Cardiac septum (tissue), 1 donor: ENCODE measurements at regions not wholly inside any gene's neighbourhood (a gene's known extent, or its start where the extent isn't known, plus 50 kb on each side); places are given as distances from the start of the nearest gene placed in this dataset.
"Not testable (repeated sequence)": the region's sequence is repeated elsewhere in the genome, so short reads cannot be mapped to it uniquely, and the experiment has no call there.

Experiments
- DNase-seq: peaks from one replicate; pipeline ENCODE4 v3.0.0-alpha.2; 2020; ENCODE audit warnings: low spot score
- intact Hi-C: fragments of 100-400 bp; cut with DNase I; formaldehyde crosslinking; loops from one replicate; pipeline ENCODE4 v1.14.0; 2022
- donor health status: DM: no; HTN: no; CAD: no.

DNA sequence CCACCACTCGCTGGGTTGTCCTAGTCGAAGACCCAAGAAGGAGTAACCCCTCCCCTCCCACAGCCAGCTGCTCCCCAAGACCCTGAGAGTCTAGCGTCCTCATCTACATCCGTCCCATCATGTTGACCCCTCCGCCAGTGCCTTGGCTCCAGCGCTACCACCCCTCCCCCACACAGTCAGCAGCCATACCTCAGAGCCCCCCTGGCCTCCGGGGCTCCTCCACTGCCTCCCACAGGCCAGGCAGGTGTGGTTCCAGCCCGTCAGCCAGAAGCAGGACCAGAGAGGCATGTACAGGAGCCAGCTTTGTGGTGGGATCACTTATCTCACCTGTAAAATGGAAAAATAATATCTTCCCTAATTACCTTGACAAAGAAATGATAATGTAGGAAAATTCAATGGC is 51.5 kb upstream of the PHF21B start:
- intact Hi-C loops = no loop called here
- no peak for DNase-seq

DNA sequence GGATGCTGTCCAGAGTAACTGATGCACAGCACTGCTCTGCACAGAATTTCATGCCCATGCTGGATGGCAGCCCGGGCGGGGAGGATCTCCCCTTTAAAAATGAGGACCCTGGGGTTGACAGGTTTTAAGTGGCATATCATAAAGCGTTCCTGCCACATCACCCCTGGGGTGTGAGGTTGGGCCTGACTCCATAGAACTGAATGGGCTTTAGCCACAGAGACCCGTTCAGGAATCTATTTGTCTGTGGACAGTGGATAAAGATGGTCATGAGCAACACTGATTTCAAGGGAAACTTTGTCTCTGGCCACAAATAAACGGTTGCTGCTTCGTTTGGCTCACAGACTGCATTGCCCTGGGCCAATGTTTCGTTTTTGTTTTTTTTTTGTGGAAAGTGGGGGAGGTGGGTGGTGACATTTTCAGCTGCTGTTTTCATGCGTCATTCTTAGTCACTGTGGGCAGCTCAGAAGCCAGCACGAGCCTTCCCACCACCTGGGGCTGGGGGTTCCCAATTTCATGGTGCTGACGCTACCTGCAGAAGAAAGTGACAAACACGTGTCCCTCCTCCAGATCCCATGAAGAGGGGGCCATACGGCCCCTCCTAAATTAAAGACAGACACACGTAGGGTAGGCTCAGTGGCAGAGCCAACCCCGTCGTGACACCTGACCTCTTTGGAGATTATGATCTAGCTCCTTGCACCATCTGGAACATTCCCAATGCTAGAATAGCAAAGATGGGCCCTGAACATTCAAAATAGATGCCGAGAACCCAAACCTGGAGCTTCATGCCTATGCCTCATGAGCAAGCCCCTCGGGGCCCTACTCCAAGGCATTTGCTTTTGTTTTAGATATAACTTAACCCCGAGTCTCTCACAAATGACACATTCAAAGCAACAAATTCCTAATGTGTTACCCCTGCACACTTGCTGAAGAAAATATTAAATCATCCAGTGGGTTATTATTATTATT is 54.8 kb upstream of the PHF21B start:
- intact Hi-C loops = no loop called here
- no peak for DNase-seq

DNA sequence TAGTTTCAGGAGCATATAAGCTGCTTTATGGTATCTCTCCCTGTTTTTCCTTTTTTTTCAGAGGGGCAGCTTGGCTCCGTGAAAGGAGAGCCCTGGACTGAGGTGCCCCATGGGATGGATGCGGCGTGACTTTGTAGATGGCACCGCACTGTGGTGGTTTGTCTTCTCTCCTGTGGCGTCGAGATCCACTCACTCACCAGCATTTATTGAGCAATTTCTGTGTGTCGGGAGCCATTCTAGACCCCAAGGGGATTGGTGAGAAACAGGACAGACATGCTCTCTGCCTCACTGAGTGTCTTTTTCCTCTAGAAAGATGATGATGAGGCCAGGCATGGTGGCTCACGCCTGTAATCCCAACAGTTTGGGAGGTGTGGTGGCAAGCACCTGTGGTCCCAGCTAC is 55.9 kb upstream of the PHF21B start:
- DNase-seq = no peak
- intact Hi-C loops = no loop called here

DNA sequence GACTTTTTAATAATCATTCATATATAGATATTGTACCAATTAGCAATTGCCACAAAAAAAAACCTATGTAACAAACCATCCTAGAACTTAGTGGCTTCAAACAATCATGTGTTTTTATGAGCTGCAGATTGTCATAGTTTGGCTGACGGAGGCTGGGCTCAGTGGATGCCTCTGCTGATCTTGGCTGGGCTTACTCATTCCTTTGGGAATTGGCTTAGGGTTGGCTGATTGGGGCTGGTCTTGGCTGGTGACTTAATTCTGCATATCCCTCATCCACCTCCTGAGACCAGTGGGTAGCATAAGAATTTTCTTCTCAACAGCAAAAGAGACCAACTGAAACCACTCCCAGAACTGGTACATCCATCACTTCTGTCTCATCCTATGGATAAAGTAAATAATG is 57.9 kb upstream of the PHF21B start:
- intact Hi-C loops = no loop called here
- no peak for DNase-seq

DNA sequence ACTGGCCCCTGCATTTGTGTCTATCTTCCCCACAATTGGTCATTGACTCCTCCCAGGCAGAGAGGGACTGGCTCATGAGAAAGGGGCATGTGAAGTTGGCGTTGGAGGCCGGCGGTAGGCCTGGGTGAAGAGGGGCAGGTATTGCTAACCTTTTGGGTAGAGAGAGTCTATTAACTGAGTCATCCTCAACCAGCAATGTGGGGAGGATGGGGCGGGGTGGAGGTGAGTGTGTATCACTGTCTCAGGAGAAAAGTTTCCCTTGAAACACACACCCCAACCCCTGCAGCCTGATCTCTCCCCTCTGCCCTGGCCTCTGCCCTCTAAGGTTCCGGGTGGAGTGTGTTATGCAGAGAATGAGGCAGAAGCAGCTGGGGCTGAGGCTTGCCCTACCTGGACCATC is 60.1 kb upstream of the PHF21B start:
- no peak for DNase-seq
- intact Hi-C loops = no loop called here

DNA sequence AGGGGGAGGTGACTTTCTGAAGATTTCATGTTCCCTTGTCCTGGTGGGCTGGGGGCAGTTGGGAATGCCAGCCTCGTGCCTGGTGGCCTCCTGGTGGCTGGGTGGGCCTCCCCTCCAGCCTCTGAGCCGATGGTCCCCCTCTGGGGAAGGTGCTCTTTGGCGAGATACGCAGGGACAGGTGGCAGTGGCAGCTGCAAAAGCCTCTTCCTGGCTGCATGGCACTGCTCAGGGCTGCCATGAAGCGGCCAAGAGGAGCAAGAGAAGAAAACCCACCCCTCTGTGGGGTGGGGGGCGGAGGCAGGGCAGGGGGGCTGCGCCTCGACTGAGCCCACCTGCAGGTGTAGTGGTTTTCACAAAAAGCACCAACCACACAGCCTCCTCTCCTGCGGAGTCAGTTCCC is 61.8 kb upstream of the PHF21B start:
- DNase-seq = no peak
- intact Hi-C loops = no loop called here

DNA sequence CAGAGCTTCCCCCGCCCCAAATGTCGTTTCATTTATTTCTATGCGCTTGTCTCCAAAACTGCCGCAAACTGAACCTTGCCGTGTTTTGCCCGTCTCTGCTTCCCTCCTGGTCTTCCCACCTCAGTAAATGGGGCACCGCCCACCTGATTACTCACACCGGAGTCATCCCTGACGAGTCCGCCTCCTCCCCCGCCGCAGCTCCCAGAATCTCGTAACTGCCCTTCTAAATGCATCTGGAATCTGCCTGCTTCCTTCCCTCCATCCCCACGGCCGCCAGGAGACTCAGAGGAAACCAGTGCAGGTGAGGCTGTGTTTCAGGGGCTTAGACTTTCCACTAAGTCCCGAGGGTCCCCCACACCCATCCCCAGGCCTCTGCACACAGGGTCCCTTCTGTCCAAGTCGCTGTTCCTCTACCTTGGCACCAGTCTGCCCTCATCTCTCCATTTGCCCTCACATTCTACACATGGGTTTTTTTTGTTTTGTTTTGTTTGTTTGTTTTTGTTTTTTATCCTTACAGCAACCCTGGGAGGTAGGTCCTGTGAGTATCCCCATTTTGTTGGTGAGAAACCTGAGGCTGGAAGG is 62.6 kb upstream of the PHF21B start:
- DNase-seq = no peak
- intact Hi-C loops = no loop called here

DNA sequence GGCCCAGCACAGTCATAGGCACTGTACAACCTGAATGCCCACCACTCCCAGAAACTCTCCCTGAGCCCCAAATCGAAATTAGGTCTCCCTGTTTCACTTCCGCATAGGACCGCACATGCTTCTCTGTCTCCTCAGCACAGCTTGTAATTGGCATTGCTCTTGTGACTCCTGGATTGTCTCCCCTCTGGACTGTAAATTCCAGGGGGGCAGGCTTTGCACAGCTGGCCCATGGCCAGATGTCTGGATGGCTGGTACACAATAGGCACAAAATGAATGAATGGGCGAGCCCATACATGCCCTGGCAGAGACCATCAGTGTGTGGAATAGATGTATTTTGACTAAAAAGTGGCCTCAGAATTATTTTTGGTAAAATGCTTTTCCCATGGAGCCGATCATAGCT is 63.3 kb upstream of the PHF21B start:
- no peak for DNase-seq
- intact Hi-C loops = no loop called here

DNA sequence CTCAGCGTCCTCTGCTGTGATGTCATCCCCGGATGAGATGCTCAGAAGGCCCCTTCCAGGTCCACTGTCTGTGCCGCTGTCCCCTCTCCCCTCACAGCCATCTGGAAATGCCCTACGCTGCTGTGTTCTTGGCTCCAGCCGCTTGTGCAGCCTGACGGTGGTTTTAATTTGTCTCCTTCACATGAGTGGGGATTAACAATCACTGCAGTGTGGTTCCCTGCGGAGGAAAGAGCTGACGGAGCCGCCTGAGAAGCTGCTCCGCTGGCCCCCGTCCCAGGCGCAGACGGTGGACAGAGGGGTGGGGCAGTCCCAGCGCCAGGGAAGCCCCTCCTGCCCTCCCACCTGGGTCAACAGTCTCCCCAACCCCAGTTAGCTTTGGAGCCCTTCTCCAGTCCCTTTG is 67.5 kb upstream of the PHF21B start:
- intact Hi-C loops = no loop called here
- no peak for DNase-seq

DNA sequence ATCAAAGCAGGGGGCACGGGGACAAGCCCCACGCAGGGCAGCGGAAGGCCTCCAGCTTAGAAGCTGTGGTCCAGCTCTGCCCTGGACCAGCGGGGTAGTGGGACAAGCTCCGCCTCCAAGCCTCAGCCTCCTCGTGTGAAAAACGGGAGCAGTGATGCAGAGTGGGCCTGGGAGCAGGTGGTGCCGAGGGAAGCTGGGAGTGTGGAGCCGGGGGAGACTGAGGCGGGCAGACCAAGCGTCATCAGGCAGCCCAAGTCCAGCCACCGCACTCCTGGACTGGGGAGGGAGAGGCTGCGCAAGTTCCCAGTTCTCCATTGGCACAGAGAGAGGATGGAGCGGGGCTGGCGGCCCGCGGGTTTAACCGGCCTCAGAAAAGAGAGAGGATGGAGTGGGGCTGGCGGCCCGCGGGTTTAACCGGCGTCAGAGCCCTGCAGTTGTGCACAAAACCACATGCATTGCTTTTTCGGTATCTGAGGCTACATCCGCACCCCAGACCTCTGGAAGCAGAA is 68.1 kb upstream of the PHF21B start:
- intact Hi-C loops = no loop called here

DNA sequence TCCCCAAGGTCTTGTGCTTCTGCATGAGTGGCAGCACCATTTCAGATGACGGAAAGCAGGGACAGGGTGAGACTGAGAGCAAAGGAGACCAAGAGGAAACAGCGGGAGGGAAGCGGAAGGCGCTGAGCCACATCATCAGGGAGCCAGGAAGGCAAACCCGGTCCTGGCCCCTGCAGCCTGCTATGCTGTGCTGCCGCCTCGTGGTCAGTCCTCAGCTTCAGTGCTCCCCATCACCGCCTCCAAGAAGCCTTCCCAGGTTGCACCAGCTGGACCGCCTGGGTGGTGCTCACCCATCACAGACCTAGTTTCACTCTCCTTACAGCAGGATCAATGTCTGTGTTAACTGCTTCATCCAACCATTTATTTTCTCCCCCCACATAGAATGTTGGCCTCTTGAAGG is 73.0 kb upstream of the PHF21B start:
- intact Hi-C loops = no loop called here
- no peak for DNase-seq

More for the DNA sequence above, 68.1 kb upstream of the PHF21B start:
- DNase-seq = no peak

DNA sequence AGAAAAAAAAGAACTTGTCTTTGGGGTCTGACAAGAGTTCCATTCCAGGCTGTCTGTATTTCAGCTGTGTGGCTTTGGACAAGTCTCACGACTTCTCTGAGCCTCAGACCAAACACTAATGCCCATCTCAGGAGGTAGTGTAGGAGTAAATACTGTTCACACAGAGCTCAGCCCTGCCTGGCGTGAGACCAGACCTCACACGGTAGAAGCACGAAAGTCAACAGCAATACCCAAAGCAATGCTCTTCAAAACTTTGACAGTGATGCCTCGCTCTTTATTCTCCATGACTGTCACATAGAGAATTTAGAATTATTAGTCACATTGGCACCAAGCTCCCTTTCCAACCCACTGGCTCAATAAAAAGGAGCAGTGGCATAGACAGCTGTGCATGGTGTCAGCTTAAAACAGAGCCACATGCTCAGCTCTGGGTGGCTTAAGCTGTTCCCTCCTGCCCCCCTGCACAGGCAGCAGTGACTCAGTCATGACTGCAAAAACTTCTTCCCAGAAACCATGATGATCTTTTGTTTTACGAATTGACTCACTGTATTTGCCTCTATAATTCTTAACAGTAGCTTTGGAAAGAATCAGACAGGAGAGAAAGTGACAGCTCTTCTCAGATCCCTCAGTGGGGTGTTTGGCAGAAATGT is 74.0 kb upstream of the PHF21B start:
- intact Hi-C loops = no loop called here
- DNase-seq = no peak

DNA sequence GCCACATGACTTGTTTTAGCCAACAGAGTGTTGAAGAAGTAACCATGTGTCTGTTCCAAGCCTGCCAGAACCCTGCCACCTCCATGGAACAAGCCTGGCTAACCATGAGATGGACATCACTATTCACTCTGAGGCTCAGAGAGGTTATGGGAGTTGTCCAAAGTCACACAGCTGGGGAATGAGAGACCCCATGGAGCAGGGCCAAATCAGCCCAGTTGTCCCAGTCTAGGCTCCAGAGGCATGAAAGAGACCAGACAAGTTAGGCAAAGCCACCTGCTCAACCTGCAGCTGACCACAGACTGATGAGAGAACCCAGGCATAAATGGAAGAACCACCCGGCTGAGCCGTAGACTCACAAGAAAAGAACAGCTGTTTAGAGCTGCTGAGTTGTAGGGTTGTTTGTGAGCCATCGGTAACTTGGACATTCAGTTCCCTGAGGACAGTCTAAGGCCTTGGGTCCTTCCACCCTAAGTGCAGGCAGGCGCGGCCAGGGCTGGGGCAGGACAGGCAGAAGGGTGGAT is 74.7 kb upstream of the PHF21B start:
- intact Hi-C loops = no loop called here
- DNase-seq = no peak

DNA sequence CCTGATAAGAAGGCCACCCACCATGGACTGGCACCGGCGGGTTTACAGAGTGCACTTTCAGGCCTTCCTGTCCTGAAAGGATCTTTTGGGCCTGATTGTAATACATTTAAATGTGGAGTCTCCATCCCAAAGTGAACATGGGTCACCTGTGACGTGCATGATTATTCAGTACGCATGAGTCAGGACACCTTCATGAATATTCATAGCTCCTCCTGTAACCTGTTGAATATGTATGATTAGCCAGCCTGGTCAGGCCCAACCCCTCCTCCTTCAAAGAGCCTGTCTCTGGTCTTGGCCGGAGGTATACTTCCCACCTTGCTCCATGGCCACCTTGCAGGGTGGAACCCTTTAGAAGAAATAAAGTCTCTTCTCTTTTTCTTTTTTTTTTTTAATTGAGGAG is 75.9 kb upstream of the NUP50 start:
- intact Hi-C loops = no loop called here
- DNase-seq = no peak

DNA sequence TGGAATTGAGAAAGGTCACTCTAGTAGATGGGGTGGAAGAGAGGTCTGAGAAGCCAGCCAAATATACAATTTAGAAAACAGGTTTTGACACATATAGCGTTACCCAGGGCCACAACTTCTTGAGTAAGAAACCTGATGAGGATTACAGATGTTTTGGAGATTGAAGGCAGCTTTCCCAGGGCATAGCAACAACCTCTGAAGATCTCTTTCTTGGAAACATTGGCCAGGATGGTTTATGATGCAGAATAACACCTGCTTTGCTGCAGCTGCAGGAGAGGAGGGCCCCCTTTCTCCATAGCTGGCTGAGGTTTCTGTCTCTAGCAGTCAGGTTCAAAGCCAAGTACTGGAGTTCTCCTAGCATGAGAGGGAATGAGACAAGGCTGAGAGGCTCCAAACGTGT is 75.1 kb upstream of the NUP50 start:
- DNase-seq = no peak
- intact Hi-C loops = no loop called here

DNA sequence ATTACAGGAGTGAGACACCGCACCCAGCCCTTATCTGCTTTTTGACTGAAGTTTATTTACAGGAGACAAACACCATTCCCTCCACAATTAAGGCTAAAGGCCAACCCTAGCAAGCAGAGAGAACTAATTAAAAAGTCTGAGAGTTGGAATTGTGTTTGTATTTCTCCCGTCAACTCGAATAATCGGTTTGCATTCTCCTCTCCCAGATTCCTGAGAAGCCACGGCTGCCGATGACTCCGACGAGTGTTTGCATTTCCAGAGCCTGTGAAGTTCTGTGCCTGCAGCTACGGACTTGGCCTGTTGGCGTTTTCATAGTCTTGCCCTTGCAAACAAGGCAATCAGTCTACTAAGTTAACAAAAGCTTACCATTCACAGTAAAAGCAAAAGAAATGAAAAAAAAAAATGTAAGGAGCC is 73.2 kb upstream of the NUP50 start:
- DNase-seq = no peak
- intact Hi-C loops = loop anchor here (5.0 kb wide), 1 partner anchor 273 kb away; no protein-coding TSS in a partner anchor

DNA sequence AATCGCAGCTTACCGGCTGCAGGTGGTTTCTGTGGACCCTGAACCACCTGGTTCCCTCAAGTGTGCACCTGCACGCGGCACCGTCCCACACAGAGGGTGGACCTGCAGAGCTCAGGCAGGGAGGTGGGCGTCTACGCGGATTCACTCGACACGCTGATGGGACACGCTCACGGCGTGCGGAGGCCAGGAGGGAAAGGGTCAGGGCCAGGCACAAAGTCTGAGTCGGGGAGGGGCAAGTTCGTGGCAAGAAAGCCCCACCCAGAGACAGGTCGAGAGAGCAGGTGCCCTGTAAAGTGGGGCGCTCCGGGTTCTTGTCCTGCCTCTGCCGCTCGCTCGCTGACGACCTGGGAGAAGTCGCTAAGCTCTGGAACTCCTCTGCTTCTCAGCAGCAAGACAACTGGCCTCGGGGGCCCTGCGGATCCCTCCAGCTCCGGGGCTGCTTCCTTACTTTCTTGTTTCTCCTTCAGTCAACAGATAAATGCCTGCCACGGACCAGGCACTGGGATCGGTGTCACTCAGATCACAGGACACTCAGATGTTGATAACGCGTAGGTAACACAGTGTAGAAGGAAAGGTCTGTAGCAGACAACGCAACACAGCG is 72.4 kb upstream of the NUP50 start:
- DNase-seq = no peak

DNA sequence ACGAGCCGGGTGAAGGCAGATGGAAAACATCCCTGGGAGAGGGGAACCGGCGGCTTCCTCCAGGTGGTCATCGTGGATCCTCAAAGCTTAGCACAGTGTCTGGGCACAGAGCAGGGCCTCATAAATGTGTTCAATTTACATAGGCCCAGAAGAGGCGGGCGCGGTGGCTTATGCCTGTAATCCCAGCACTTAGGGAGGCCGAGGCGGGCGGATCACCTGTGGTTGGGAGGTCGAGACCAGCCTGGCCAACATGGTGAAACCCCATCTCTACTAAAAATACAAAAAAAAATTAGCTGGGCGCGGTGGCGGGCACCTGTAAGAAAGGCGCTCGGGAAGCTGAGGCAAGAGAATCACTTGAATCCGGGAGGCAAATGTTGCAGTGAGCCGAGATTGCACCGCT is 71.8 kb upstream of the NUP50 start:
- intact Hi-C loops = loop anchor here (5.0 kb wide), 1 partner anchor 275 kb away; no protein-coding TSS in a partner anchor

More for the DNA sequence above, 72.4 kb upstream of the NUP50 start:
- intact Hi-C loops = loop anchor here (5.0 kb wide), 1 partner anchor 274 kb away; no protein-coding TSS in a partner anchor

DNA sequence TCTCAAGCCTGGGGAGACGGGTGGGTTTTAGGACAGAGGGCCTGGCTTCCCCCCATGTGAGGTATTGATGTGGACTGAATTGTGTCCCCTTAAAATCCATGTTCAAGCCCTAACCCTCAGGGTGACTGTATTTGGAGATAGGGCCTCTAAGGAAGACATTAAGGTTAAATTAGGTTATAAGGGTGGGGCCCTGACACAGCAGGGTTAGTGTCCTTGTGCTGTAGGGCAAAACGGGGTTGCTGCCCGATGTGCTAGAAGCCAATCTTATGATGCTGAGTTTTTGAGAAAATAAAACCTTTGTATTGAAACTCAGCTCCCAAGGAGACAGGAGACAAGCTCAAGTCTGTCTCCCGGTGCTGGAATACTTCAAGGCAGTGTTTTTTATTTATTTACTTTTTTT is 71.1 kb upstream of the NUP50 start:
- DNase-seq = no peak
- intact Hi-C loops = loop anchor here (5.0 kb wide), 1 partner anchor 275 kb away; no protein-coding TSS in a partner anchor

More for the DNA sequence above, 71.8 kb upstream of the NUP50 start:
- DNase-seq = not testable (repeated sequence)

DNA sequence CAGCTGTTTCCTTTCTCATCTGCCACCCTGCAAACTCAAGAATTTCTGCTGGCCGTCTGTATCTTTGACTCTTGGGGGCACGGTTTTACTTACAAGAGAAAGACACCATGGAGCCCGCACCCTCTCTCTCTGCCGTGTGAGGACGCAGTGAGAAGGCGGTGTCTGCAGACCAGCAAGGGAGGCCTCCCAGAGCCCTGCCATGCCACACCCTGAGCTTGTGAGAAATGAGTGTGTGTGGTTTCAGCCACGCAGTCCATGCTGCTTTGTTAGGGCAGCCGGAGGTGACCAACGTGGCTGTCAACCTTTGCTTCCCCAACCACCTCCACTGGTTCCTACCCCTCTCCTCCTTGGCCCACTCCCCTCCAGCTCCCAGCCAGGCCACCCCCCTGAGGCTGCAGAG is 70.1 kb upstream of the NUP50 start:
- intact Hi-C loops = loop anchor here (5.0 kb wide), 1 partner anchor 276 kb away; no protein-coding TSS in a partner anchor
- no peak for DNase-seq
